ENCODE measurements at regions not wholly inside any gene's neighbourhood (a gene's known extent, or its start where the extent isn't known, plus 50 kb on each side); places are given as distances from the start of the nearest gene placed in this dataset.
"Not testable (repeated sequence)": the region's sequence is repeated elsewhere in the genome, so short reads cannot be mapped to it uniquely, and the experiment has no call there.

DNA sequence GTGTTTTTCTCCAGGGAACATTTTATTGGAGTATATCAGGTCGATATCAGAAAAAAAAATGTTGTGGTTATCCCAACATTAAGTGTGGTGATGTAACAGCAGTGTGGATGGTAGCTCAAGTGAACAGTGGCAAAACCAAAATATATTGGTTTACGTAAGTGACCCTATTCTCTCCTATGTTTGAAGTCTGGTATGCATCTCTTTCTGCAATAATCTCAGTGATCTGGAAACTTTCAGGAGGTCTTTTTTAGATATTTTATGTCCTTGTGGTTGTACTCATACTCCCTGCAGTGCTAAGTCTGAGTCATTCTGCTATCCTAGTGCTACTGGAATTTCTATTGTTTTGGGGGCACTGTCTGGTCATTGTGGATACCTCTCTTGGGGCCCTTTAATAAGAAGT is 137.9 kb downstream of the SNRPN start:
- DNase-seq: no peak
- no peak overlapping the region for H3K4me3 ChIP-seq (ENCODE audit: low read length)
- WGBS (ENCODE audit: insufficient coverage): no CpG with 5 or more reads among the region's 2 CpGs
- H3K27ac ChIP-seq (ENCODE audit: low read length): no peak overlapping the region
- H3K27me3 ChIP-seq (ENCODE audit: control insufficient read depth, insufficient read depth, low read length): no peaks in the 10 kb centered on the region
- H3K9me3 ChIP-seq (replicated peaks; ENCODE audit: control insufficient read depth, low read depth, low read length): peaks cover 35% of the 10 kb centered on the region
- H3K36me3 ChIP-seq (ENCODE audit: control insufficient read depth, insufficient read depth, low read length): peaks cover 46% of the 10 kb centered on the region
- no peaks in the 10 kb centered on the region for H3K4me1 ChIP-seq (ENCODE audit: control insufficient read depth, insufficient read depth, low read length)

DNA sequence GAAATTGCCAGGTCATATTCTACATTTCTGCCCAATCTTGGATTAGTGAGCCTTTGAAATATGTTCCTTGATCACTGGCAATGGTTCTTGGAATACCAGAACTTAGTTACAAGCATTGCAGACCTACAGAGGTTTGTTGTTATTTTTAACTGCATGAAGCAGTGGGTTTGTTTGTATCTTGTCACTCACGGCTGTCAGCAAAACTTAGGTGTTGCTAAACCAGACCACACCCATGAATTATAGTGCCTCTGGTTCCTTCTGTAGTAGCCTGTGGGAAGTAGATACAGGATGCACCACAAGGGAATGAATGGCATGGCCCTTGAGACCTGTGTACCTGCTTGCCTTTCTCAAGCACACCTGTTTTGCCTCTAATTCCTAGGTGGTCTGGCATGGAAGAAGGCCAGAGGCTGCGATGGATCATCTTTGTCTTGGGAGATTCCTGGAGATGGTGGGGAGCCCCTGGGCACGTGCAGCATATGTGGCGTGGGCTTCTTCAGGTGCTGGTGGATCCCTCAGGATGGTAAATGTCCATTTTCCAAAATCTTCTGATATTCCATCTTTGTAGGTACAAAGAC is 138.8 kb downstream of the SNRPN start:
- H3K27me3 ChIP-seq (ENCODE audit: control insufficient read depth, insufficient read depth, low read length): no peaks in the 10 kb centered on the region
- H3K36me3 ChIP-seq (ENCODE audit: control insufficient read depth, insufficient read depth, low read length): peaks cover 41% of the 10 kb centered on the region
- no peak overlapping the region for H3K4me3 ChIP-seq (ENCODE audit: low read length)
- no CpG with 5 or more reads among the region's 4 CpGs for WGBS (ENCODE audit: insufficient coverage)
- no peak for DNase-seq
- H3K27ac ChIP-seq (ENCODE audit: low read length): no peak overlapping the region
- H3K4me1 ChIP-seq (ENCODE audit: control insufficient read depth, insufficient read depth, low read length): no peaks in the 10 kb centered on the region
- peaks cover 29% of the 10 kb centered on the region for H3K9me3 ChIP-seq (replicated peaks; ENCODE audit: control insufficient read depth, low read depth, low read length)

DNA sequence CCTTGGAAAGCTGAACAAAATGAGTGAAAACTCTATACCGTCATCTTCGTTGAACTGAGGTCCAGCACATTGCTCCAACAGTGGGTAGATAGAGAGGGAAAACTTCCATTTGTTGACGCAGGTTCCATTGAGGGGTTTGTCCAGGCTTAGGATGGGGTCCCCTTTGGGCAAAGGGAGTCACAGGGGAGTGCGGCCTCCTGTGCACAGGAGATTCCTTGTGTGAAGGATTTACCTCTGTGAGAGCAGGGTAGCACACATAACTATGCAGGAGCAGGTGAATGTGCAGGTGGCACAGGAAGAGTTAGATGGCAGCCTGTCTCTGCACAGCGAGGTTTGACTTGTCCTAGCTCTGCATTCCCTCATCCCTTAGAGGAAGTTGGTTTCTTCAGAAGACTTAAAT is 139.3 kb downstream of the SNRPN start:
- no peaks in the 10 kb centered on the region for H3K27me3 ChIP-seq (ENCODE audit: control insufficient read depth, insufficient read depth, low read length)
- H3K4me3 ChIP-seq (ENCODE audit: low read length): no peak overlapping the region
- H3K9me3 ChIP-seq (replicated peaks; ENCODE audit: control insufficient read depth, low read depth, low read length): peaks cover 28% of the 10 kb centered on the region
- DNase-seq: no peak
- peaks cover 41% of the 10 kb centered on the region for H3K36me3 ChIP-seq (ENCODE audit: control insufficient read depth, insufficient read depth, low read length)
- H3K27ac ChIP-seq (ENCODE audit: low read length): no peak overlapping the region
- H3K4me1 ChIP-seq (ENCODE audit: control insufficient read depth, insufficient read depth, low read length): no peaks in the 10 kb centered on the region
- 100% methylated on average over 3 of the region's 5 CpGs for WGBS (ENCODE audit: insufficient coverage)

DNA sequence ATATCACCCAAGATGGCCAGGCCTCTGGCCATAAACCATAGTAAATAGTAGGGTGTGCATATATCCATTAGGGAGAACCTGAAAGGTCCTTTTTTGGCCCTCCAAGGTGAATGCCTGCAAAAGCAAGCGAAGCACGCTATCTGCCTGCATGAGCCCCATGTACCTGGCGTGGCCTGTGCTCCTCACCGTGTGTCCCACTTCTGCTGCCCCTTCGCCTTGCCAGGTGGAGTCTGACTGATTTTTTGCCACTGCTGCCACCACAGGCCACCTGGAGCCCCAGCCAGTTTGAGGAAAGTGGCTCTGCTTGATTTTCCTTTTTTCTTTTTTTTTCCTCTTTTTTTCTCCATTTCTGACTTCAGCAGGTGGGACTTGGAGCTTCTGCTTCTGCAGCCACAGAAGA is 139.7 kb downstream of the SNRPN start:
- H3K27ac ChIP-seq (ENCODE audit: low read length): no peak overlapping the region
- WGBS (ENCODE audit: insufficient coverage): 77% methylated on average over 5 of the region's 5 CpGs

DNA sequence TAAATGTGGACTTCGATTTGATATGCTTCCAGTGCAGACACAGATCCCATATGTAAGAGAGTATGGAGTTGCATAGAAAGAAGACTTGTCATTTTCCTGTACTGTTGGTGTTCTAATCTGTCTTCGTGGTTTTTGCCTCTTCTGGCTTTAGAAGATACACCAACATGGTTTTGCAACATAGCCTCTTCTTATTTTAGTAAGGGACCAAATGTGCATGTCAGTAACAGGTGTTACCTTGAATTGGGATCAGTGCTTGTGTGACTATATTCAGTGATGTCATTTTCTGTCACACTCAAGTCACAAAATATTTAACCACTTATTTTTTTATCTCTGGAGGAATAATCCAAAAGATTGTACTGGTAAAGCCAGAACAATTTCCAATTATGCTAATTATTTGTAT is 140.4 kb downstream of the SNRPN start:
- no CpG with 5 or more reads among the region's 2 CpGs for WGBS (ENCODE audit: insufficient coverage)
- no peak for DNase-seq
- peaks cover 24% of the 10 kb centered on the region for H3K9me3 ChIP-seq (replicated peaks; ENCODE audit: control insufficient read depth, low read depth, low read length)
- H3K36me3 ChIP-seq (ENCODE audit: control insufficient read depth, insufficient read depth, low read length): peaks cover 46% of the 10 kb centered on the region
- H3K27ac ChIP-seq (ENCODE audit: low read length): no peak overlapping the region
- no peaks in the 10 kb centered on the region for H3K4me1 ChIP-seq (ENCODE audit: control insufficient read depth, insufficient read depth, low read length)
- H3K4me3 ChIP-seq (ENCODE audit: low read length): no peak overlapping the region
- no peaks in the 10 kb centered on the region for H3K27me3 ChIP-seq (ENCODE audit: control insufficient read depth, insufficient read depth, low read length)

More for the DNA sequence above, 139.7 kb downstream of the SNRPN start:
- Histone ChIP-seq H3K9me3 (replicated peaks; ENCODE audit: control insufficient read depth, low read depth, low read length) (peaks cover 27% of the 10 kb centered on the region), H3K36me3 (ENCODE audit: control insufficient read depth, insufficient read depth, low read length) (peaks cover 46% of the 10 kb centered on the region), H3K4me3 (ENCODE audit: low read length) (no peak overlapping the region), H3K4me1 (ENCODE audit: control insufficient read depth, insufficient read depth, low read length) (no peaks in the 10 kb centered on the region), H3K27me3 (ENCODE audit: control insufficient read depth, insufficient read depth, low read length) (no peaks in the 10 kb centered on the region)
- DNase-seq: no peak

DNA sequence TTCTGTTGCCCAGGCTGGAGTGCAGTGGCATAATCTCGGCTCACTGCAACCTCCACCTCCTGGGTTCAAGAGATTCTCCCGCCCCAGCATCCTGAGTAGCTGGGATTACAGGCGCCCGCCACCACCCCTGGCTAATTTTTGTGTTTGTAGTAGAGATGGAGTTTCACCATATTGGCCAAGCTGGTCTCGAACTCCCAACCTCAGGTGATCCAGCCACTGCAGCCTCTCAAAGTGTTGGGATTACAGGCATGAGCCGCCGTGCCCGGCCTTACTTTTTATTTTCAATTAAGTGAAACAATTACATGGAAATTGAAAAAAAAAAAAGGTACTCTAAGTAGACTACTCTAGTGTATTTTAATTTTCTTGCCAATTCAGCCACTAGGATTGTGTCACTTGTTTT is 145.2 kb downstream of the SNRPN start:
- H3K4me3 ChIP-seq (ENCODE audit: low read length); H3K27me3 ChIP-seq (ENCODE audit: control insufficient read depth, insufficient read depth, low read length); H3K9me3 ChIP-seq (replicated peaks; ENCODE audit: control insufficient read depth, low read depth, low read length); H3K4me1 ChIP-seq (ENCODE audit: control insufficient read depth, insufficient read depth, low read length); DNase-seq; H3K27ac ChIP-seq (ENCODE audit: low read length): not testable (repeated sequence)
- 58% methylated on average over 2 of the region's 8 CpGs for WGBS (ENCODE audit: insufficient coverage)
- H3K36me3 ChIP-seq (ENCODE audit: control insufficient read depth, insufficient read depth, low read length): peaks cover 20% of the 10 kb centered on the region

DNA sequence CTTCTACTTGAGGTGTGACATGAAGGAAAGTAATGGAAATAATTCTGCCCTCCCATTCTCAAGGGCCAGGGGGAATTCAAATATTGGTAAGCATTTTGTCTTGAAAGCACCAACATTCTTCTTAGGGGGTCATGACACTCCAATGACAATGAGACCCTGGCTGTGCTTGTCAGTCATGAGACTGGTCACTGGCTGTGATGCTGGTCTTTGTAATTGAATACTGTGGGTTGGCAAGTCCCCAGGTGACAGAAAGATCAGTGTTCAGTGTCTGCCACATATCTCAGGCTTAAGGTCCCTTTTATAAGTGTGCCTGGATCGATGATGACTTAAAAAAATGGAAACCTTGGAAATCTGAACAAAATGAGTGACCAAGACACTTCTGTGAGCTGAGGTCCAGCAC is 151.4 kb downstream of the SNRPN start:
- H3K4me3 ChIP-seq (ENCODE audit: low read length): no peak overlapping the region
- peaks cover 24% of the 10 kb centered on the region for H3K36me3 ChIP-seq (ENCODE audit: control insufficient read depth, insufficient read depth, low read length)
- DNase-seq: peak; percentile 15
- no peaks in the 10 kb centered on the region for H3K27me3 ChIP-seq (ENCODE audit: control insufficient read depth, insufficient read depth, low read length)
- H3K9me3 ChIP-seq (replicated peaks; ENCODE audit: control insufficient read depth, low read depth, low read length): no peaks in the 10 kb centered on the region
- WGBS (ENCODE audit: insufficient coverage): 80% methylated on average over 1 of the region's 1 CpG
- H3K4me1 ChIP-seq (ENCODE audit: control insufficient read depth, insufficient read depth, low read length): no peaks in the 10 kb centered on the region
- no peak overlapping the region for H3K27ac ChIP-seq (ENCODE audit: low read length)

DNA sequence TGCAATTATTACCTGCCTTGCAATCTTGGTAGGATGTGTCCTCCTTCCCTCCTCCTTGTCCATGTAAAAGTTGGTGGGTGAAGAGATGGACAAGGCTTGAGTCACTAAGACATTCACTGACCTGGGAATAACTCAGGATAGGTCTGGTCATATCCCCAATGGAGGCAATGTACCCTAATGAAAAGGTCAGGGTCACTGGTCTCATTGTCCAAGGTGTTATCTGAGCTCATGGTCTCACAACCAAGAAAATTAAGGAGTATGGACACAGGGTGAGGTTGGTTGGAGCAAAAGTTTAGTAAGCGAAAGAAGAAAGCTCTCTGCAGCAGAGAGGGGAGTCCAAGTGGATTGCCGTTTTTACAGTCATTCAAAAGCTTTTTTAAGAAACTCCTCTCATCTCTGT is 179.0 kb downstream of the SNRPN start:
- Histone ChIP-seq H3K4me3 (ENCODE audit: low read length) (no peak overlapping the region), H3K27ac (ENCODE audit: low read length) (no peak overlapping the region), H3K36me3 (ENCODE audit: control insufficient read depth, insufficient read depth, low read length) (no peaks in the 10 kb centered on the region), H3K4me1 (ENCODE audit: control insufficient read depth, insufficient read depth, low read length) (no peaks in the 10 kb centered on the region), H3K27me3 (ENCODE audit: control insufficient read depth, insufficient read depth, low read length) (no peaks in the 10 kb centered on the region), H3K9me3 (replicated peaks; ENCODE audit: control insufficient read depth, low read depth, low read length) (peaks cover 16% of the 10 kb centered on the region)
- no CpG with 5 or more reads among the region's 2 CpGs for WGBS (ENCODE audit: insufficient coverage)
- no peak for DNase-seq

DNA sequence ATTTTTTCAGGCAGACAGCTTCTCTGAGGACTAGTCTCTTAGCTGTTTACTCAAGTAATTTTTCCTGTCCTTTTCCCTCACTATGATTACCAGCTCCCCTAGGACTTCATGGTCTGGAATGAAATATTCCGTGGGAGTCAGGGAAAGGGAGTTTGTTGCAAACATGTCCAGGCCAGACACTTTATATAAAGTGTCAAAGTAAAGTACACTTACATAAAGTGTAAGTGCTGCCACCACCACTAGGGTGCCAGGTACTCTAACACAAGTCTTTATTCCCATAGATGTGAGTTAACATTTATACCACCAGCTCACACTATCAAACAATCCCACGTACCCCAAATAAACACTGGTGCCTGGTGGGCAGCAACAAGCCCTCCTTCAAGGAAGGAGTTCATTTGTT is 179.8 kb downstream of the SNRPN start:
- Histone ChIP-seq H3K4me3 (ENCODE audit: low read length) (no peak overlapping the region), H3K4me1 (ENCODE audit: control insufficient read depth, insufficient read depth, low read length) (no peaks in the 10 kb centered on the region), H3K9me3 (replicated peaks; ENCODE audit: control insufficient read depth, low read depth, low read length) (peaks cover 17% of the 10 kb centered on the region), H3K36me3 (ENCODE audit: control insufficient read depth, insufficient read depth, low read length) (no peaks in the 10 kb centered on the region), H3K27ac (ENCODE audit: low read length) (no peak overlapping the region), H3K27me3 (ENCODE audit: control insufficient read depth, insufficient read depth, low read length) (no peaks in the 10 kb centered on the region)
- WGBS (ENCODE audit: insufficient coverage): no CpG with 5 or more reads among the region's 2 CpGs
- DNase-seq: no peak

DNA sequence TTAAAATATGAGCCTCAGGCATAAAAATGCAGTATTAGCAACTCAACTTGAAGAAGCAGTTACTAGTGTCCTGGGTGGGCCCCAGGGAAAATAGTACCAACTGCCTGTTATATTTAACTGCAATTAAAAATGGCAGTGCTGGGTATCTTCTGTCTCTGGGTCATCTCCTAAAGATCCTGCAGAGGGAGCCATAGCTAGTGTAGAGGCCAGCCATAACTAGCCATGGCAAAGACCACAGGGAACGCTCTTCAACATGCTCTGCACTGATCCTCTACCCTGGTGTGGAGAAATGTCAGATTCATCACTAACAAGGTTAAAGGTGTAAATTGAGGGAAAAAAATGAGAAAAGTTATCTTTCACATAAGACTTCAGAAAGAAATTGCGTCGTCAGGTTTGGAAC is 181.3 kb downstream of the SNRPN start:
- no peaks in the 10 kb centered on the region for H3K27me3 ChIP-seq (ENCODE audit: control insufficient read depth, insufficient read depth, low read length)
- WGBS (ENCODE audit: insufficient coverage): no CpG with 5 or more reads among the region's 3 CpGs

DNA sequence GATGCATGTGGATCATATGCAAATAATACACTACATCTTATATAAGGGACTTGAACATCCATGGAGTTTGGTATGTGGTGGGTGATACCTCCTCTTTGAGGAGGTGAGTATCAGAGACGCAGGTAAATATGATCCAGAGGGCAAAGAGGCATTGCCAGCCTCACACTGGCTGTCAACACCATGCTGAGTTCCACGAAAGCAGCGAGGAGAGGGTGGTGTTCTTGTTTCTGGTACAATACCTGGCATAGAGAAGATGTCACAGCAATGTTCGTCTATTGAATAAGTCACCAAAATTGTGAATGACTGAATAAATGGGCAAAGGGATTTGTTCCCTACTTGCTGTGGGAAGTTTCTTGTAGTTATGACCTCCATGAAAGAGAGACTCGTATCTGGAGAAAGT is 182.2 kb downstream of the SNRPN start:
- Histone ChIP-seq H3K4me3 (ENCODE audit: low read length) (no peak overlapping the region), H3K4me1 (ENCODE audit: control insufficient read depth, insufficient read depth, low read length) (no peaks in the 10 kb centered on the region), H3K9me3 (replicated peaks; ENCODE audit: control insufficient read depth, low read depth, low read length) (peaks cover 26% of the 10 kb centered on the region), H3K27me3 (ENCODE audit: control insufficient read depth, insufficient read depth, low read length) (no peaks in the 10 kb centered on the region), H3K27ac (ENCODE audit: low read length) (no peak overlapping the region), H3K36me3 (ENCODE audit: control insufficient read depth, insufficient read depth, low read length) (no peaks in the 10 kb centered on the region)
- 69% methylated on average over 4 of the region's 5 CpGs for WGBS (ENCODE audit: insufficient coverage)
- DNase-seq: no peak

More for the DNA sequence above, 181.3 kb downstream of the SNRPN start:
- no peak overlapping the region for H3K4me3 ChIP-seq (ENCODE audit: low read length)
- no peak overlapping the region for H3K27ac ChIP-seq (ENCODE audit: low read length)
- no peaks in the 10 kb centered on the region for H3K4me1 ChIP-seq (ENCODE audit: control insufficient read depth, insufficient read depth, low read length)
- H3K36me3 ChIP-seq (ENCODE audit: control insufficient read depth, insufficient read depth, low read length): no peaks in the 10 kb centered on the region
- H3K9me3 ChIP-seq (replicated peaks; ENCODE audit: control insufficient read depth, low read depth, low read length): peaks cover 23% of the 10 kb centered on the region
- no peak for DNase-seq
